Activated naive CD8-positive, alpha-beta T cell treated with anti-CD3 and anti-CD28 coated beads, Interleukin-2, amount 50 U/mL, for 16 hours (primary cell): ENCODE measurements at regions not wholly inside any gene's neighbourhood (a gene's known extent, or its start where the extent isn't known, plus 50 kb on each side); places are given as distances from the start of the nearest gene placed in this dataset.

Experiments
- DNase-seq: peaks from one replicate; pipeline ENCODE4 v3.0.0-alpha.2; 2020; ENCODE audit warnings: low read depth, low spot score

DNA sequence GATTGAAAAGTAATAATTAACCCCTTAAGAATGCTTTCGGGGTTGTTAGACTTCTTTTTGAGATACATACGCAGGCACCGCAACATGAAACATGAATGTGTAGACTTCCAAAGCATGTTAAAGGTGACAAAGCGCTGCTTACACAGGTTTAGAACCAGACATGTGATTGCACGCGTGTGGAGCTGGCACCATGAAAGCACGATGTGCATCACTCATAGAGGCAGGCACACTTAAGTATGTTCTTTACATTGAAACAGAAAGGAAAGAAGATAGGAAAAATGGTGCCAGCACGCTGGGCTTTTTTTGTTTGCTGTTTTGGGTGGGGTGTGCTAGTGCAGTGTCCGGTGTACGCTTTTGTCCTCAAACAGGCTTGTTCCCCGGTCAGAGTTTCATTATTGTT lies 83.6 kb upstream of the PPARA start:
- DNase-seq = no peak

DNA sequence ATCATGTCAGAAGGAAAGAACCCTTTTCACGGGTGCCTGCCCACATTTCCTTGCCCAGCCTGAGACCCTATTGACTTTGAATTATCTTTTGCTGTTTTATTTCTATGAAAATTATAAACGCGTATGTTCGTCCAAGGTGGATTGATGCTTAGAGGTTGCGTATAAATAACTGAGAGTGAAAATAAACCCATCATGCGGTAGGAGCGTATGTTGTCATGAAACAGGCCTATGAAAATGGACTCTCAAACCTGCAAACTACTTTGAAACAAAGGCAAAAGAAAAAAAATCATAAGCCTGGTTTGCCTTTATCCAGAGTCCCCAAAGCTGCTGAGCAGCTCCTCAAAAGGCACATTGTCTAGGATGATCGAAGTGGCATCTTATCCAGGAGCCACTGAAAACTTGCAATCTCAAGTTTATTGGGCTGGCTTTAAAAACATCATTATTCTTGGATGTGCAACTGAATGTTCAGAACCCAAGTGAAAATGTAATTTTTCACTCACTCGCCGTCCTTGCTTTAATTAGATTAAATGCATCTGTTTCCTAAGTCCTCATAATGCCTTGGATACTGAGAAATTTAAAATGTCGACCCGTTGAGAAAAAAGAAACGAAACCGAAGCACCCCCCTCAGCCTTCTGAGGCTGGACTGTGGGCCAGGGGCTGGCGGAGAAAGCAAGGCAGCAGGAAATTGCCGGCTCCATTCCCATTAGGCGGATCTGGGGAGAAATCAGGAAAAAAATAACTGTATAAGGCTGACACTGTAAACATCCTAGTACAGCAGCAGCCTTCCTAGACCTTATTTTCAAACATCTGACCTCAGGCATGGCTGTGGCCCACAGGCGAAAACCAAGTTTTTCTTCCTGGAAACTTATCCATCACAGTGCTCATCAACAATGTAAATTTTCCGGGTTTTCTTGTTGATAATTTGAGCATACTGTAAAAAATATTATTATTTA lies 82.9 kb upstream of the PPARA start:
- DNase-seq = no peak

DNA sequence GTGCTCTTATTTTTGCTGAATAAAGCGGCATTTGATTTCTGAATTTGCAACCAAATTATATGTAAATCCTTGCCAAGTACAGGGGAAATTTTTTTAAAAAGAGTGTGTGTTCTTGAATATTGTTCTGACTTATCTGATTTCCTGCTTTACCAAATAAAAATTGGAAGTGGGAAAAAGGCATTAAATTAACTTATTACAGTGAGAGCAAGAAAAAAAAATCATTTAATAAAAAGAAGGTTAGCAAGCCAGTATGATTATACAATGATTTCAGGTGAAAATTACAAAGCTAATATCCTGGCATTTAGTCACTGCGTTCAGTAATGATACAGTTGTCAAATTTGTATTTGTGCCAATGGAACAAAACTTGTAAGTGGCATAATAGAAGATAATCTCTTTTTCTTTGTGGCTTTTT lies 82.1 kb upstream of the PPARA start:
- DNase-seq = no peak

- DNase-seq = no peak
Measured at GRCh38 chr22:46068593-46069491, 81.5 kb upstream of the PPARA start.

DNA sequence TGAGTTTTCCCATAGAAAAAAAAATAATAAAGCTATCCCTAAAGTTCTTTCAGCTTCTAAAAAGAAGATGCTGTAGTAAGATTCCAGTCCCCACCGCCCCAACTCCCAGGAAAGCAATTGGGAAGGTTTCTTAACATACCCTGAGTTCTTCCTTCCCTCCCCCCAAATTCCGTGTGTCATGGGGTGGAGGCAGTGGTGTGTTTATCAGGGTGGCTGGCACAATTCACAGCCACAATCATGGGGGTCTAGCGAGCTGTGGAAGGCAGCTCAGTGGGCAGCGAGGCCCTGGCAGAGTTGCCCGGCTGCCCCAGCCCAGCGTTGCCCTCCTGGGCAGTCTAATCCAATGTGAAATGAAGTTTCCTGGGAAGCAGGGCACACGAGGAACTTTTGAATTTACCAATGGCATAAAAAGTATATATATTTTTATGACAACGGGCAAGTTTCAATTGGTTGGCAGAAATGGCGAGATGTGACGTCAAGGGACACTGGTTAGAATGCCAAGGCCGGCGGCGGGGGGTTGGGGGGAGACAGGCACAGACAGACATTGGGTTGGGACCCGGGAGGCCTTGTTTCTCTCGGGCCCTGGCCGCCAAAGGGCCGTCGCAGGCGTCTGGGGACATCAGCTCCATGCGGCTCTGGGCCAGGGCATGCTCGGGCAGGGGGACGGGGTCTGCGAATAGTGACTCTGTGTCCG lies 80.7 kb upstream of the PPARA start:
- DNase-seq = no peak

- DNase-seq = no peak
Measured at GRCh38 chr22:46070215-46070802, 80.0 kb upstream of the PPARA start.

DNA sequence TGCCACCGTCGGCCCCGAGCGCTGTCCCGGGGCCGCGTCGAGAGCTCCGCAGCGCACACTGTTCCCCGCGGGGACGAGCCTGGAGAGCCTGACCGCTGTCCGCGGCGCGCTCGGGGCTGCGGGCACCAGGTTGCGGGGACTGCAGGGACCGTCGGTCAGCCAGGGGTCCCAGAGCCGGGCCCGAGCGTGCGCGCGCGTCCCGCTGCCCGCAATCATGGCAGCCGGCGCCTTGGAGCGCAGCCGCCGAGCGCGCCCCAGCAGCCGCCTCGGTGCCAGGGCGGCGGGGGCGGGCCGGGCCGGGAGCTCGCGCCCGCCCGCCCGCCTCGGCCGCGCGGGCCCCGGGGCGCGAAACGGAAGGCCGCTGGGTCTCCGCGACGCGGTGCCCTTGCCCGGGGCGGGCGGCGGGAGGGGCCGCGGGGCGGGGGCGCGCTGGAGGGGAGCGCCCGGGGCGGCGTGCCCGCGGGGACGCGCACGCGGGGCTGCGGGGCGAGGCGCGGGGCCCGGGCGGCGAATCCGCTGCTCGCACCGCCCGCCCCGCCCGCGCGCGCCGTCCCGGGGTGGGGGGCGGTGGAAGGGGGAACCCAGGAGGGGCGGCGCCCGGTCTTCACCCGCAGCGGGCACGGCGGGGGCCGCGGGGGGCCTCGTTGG lies 79.4 kb upstream of the PPARA start:
- no peak for DNase-seq

DNA sequence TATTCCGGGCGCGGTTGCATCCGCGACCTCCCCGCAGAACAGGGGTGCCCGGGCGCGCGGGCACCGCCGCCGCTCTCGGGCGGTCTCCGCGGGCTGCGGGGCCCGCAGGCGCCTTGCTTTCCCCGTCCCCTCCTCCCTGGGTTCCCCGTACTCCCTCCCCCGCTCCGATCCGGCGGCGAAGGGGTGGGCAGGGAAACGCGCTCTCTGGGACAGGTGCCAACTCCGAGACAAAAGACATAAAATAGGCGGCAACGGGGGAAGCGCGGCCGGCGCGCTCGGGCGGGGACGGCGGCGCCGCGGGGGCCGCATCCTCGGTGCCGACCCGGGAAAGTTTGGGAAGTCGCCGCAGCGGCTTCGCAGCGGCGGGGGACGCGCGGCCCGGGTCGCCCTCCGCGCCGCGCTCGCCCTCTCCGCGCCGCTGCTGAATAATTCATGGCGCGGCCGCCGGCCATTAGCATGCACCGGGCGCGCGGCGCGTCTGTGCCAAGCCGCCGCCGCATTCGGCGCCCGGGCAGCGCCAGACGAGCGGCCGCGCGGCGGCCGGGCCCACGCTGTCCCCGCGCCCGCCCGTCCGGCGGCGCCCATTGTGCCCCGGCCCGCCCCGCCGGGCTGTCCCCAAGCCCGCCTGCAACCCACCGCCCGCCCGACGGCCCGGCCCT lies 78.7 kb upstream of the PPARA start:
- no peak for DNase-seq

DNA sequence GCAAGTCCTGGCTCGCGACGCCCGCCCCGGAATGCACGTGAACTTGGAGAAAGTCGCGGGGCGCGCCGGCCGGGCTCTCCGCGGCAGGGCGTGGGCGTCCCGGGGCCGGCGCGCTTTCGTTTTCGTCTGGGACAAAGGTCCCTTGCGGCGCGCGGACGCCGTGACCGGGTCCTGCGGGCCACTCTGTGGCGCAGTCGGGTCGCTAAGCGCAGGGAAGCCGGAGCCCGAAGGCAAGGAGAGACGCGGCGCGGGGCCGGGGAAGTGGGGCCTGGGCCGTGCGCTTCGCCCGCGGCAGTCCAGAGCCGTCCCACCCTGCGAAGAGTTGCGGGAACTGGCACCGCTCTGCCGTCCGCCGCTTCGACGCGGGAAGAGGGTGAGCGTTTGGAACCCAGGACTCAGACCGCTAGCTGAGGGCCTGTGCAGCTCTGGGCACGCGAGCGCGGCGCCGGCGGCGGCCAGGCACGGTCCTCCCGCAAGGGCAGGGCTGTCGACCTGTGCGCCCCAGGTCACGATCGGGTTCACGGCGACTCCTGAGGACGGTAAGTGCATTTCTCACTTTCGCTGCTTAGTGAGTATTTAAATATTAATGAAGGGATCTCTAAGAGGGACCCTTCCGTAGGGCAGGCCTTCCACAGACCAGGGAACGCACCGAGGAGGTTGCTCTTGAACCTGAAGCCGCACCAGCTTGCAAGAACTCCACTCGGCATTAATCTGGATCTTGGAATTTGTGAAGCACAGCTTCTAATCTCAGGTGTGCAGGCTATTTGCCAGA lies 78.0 kb upstream of the PPARA start:
- DNase-seq = no peak

DNA sequence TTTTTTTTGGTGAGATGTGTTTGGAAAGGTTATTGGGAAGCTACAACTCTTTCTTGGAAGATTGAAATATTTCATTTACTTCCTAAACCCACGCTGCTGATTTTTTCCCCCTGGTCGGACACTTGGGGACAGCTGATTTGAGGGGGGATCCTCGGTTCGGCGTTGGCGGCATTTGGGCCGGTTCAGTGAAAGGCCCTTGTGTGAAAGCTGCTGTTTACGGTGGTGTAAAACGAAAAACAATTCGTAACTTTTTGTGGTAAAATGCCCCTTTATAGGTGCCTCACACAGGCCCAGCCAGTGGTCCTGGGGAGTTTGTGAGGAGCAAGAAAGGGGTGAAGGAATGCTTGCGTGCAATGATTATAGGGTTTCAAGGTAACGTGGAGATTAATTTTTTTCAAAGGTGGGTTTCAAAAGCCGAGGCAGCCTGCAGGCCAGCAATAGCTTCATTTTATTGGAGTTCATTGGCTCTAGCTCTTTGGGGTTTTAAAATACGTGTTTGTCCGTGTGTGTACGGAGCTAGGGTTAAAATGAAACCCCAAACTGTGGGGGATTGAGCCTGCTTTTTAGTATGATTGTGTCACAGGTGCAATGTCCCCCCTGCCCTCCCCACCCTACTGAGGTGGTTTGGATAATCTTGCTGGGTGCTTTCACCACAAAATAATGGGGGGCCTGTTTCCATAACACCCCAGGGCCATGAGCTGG lies 77.2 kb upstream of the PPARA start:
- DNase-seq = no peak

DNA sequence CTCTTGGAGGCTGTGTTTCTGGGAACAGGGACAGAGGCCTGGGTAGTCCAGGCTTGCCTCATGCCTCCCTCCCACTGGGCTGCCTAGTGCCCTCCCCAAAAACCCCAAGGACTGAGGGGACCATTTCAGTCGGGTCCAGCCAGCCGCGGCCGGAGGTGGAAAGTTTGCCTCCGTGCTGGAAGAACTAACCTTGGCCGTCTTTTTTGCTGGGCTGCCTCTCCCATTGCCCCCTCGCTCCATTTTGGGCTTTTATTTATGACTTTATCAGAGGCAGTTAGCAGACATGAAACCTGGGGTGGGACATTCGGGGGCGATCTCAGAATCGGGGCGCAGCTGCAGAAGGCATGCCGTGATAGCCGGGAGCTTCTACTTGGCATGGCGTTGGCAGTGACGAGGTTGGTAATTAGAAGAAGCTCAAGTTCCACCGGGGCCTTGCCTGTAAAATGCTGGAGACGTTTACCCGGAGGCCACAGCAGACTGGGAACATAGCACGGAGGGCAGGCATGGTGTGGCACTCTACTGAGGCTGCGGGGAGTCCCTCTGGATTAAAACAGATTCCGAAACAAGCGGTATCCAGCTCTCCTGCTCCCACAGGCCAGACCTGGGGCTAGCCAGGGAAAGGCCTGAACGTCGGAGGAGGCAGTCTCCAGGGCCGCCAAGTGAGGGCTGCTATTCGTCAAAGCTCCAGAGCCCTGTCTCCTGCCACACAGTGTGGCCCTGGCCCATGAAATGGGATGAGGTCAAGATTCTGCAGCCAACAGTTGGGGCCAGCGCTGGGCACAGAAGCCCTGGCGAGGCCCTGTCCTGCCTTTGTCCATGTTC lies 76.4 kb upstream of the PPARA start:
- no peak for DNase-seq

GRCh38 chr22:46074771-46075551 lies 75.4 kb upstream of the PPARA start:
- DNase-seq = no peak

- DNase-seq = no peak
Measured at GRCh38 chr22:46075764-46076531, 74.4 kb upstream of the PPARA start.

- DNase-seq = no peak
Measured at GRCh38 chr22:46076651-46077339, 73.5 kb upstream of the PPARA start.

DNA sequence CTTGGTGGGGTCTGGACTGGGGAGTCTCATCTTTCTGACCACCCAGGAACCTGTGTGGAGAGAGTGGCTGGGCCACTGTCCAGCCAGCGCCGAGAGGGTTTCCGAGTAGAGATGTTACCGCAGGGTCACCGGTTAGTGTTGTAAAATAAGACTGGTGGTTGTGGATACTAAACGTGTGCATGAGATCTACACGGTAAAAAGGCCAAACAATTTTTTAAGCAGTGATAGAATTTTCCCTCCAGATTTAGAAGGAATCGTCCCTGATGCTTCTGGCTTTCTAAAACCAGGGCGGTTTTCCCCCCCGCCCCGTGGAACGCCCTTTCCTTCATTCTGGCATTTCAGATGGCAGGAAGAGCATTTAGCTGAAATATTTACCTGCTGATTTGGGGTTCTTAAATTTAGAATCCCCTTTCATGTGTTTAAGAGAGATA lies 72.6 kb upstream of the PPARA start:
- no peak for DNase-seq
